Activated T-cell treated with anti-CD3 and anti-CD28 coated beads, Interleukin-2, amount 50 U/mL, for 1 hour (primary cell): ENCODE measurements at regions not wholly inside any gene's neighbourhood (a gene's known extent, or its start where the extent isn't known, plus 50 kb on each side); places are given as distances from the start of the nearest gene placed in this dataset.

Source experiments
- DNase-seq: peaks from one replicate; pipeline ENCODE4 v3.0.0-alpha.2; 2020

- no peak for DNase-seq
Measured at GRCh38 chr4:38609614-38610013, 54.4 kb upstream of the KLF3 start.

- DNase-seq, result no peak
Measured at GRCh38 chr4:38610521-38610920, 53.5 kb upstream of the KLF3 start.

- DNase-seq, result no peak
Measured at GRCh38 chr4:38610966-38611431, 53.0 kb upstream of the KLF3 start.

- no peak for DNase-seq
Measured at GRCh38 chr4:38611676-38612075, 52.3 kb upstream of the KLF3 start.

GRCh38 chr4:38612646-38613414 lies 51.2 kb upstream of the KLF3 start:
- no peak for DNase-seq
